HG03520 (cell line): ENCODE measurements at regions not wholly inside any gene's neighbourhood (a gene's known extent, or its start where the extent isn't known, plus 50 kb on each side); places are given as distances from the start of the nearest gene placed in this dataset.
"Not testable (repeated sequence)": the region's sequence is repeated elsewhere in the genome, so short reads cannot be mapped to it uniquely, and the experiment has no call there.

Experiments
- ATAC-seq: cut with Tn5 transposase; IDR thresholded peaks from one replicate; pipeline ENCODE4 v1.9.1; 2021; ENCODE audit warnings: mild to moderate bottlenecking, moderate library complexity; ENCODE audit not compliant: unreplicated experiment

DNA sequence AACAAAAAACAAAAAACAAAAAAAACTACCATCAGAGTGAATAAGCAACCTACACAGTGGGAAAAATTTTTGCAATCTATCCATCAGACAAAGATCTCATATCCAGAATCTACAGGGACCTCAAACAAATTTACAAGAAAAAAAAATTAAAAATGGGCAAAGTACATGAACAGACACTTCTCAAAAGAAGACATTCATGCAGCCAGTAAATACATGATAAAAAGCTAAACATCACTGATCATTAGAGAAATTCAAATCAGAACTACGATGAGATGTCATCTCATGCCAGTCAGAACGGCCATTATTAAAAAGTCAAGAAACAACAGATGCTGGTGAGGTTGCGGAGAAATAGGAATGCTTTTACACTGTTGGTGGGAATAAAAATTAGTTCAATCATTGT is 466.5 kb upstream of the ATXN7L3B start:
- ATAC-seq, result no peak

DNA sequence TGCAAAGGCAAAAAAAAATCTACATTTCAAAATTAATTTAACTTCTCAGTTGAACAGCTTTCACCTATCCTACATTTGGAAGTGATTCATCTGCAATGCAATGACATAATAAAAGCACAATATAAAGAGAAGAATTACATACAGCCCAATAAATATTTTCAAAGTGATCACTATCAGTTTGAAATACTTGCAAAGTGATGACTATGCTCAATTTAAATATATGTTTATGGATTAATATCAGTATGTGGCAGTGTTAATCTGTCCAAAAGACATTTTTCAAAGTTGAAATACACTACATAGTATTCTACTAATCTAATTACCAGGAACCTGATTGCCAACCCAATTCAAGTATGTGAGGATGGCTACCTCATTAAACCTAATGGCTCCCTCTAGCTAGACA is 460.7 kb upstream of the ATXN7L3B start:
- ATAC-seq, result no peak

DNA sequence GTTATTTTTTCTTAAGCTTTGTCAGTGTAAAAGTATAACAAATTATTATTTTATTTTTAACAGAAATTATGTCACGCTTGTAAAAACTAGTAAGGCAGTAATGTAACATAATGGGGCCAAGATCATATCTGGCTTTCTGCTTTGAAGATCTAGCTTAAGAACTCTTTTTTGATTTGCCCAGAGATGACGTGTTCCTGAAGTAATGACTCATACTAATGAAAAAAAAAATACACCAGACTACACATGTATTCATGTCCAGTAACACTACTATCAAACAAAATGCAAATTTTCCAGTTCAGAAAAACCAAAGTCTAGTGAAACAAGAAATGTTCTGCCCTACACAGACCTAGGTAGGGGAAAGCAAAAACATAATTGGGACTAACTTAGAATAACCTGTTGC is 432.2 kb upstream of the ATXN7L3B start:
- ATAC-seq, result no peak

DNA sequence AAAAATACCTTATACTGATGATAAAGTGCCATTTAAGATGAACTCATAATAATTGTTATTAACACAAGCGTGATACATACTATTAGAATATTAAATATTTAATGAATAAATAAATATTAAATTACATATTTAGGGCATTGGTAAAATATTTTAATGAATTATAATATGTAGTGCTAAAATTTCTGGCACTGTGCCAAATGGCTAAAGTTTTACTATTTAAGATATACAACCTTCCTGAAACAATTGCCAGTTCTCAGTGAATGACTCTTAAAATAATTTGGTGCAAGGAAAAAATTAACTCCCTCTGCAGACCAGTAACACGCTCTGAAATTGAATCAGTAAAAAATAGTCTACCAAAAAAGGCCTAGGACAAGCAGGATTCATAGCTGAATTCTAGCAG is 428.9 kb upstream of the ATXN7L3B start:
- no peak for ATAC-seq

DNA sequence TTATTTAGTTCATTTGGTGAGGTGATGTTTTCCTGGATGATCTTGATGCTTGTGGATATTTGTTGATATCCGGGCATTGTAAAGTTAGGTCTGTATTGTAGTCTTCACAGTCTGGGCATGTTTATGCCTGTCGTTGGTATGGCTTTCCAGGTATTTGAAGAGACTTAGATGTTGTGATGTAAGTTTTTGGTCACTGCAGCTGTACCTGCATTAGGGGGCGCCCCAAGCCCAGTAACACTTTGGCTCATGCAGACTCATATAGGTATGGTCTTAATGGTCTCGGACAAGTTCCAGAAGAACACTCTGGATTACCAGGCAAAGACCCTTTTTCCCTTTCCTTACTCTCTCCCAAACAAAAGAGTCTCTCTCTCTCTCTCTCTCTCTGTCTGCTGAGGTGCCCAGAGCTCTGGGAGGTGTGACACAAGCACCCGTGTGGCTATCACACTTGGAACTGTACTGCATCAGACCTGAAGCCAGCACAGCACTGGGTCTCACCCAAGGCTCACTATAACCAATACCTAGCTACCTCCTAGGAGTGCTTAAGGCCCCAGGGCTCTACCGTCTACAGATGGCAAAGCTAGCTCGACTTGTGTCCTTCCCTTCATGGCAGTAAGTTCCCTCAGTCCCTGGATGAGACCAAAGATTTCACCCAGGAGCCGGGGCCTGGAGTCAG is 425.8 kb upstream of the ATXN7L3B start:
- no peak for ATAC-seq

DNA sequence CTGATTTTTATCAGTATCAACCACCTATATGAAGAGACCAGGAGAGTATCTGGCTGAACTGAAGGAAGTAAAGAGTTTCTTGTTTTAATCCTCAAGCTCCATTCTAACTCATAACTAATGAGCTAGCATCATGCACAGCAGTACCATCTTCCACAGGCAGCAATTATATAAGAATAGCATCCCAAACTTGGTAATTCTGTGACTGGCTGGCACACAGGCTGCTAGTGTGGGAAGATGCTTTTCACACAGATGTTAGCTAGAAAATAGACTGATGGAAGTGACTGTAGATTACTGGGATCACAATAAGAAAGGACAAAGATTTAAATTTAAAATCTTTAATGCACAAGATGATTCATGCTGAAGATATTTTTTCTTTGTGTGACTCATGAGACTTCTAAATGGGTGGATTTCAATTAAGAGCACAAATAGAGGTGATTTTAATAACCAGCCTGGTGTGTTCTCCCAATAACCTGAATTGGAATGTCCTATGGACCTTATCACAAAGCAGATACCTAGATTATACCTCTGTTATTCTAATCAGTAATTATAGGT is 417.7 kb upstream of the ATXN7L3B start:
- no peak for ATAC-seq

DNA sequence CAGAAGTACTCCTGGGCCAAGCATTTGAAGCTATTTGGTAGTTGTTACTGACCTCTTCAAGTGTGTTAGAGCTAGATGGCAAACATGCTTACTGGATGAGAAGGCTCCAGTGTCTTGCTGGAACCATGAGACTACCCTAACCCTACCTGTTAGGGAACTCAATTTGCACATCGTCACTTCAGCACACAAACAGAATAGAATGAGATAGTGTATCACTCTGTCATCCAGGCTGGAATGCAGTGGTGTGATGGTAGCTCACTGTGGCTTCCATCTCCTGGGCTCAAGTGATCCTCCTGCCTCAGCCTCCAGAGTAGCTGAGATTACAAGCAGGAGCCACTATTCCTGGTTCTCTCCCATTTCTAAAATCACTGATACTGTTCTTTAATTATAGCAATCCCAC is 417.0 kb upstream of the ATXN7L3B start:
- no peak for ATAC-seq

DNA sequence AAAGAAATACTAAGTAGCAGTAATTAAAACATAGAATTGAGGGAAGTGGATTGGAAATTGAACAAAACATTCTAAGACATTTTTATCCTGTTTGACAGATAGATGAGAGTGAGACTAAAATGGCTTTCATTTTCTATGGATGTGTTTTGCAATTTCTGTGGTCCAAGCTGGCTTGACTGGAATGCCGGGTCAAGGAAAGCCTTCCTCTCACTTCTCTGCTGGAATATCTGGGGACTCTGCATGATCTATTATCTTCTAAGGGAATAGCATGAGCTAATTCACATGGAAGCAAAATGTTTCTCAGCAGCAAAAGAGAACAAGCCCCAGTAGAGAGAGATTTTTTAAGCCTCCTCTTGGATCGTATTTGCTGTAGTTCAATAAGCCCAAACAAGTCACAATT is 407.9 kb upstream of the ATXN7L3B start:
- no peak for ATAC-seq

DNA sequence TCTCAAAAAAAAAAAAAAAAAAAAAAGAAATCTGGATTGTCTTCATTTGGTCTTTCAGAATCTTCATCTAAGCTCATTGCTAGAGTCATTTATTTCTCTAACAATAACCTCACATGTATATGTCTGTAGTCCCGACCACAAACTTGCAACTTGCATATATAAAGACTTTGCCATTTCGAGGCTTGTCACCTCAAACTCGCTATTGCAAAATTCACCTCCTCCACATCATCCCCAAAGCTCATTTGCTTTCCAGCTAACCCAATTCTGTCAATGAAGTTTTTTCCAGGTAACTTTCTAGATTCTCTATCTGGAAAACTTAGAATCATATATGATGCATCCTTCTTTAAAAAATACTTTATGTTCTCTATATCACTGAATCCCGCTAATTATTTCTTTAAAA is 393.2 kb upstream of the ATXN7L3B start:
- ATAC-seq, result no peak

DNA sequence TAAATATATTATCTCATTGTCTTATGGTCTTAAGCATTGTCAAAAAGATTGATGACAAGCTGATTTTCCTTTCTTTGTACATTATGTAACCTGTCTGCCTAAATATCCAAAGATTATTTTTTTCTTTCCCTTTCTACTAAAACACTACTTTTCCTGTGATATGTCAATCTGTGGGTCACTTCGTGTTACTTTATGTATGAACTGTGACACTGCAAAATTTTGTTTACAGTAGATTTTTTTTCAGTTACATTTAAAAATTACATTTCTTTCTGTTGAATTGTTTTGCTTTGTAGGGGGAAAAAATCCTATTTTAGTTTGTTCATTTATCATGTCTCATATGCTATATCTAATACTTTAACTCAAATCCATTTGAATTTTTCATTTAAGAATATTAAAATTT is 392.3 kb upstream of the ATXN7L3B start:
- no peak for ATAC-seq

DNA sequence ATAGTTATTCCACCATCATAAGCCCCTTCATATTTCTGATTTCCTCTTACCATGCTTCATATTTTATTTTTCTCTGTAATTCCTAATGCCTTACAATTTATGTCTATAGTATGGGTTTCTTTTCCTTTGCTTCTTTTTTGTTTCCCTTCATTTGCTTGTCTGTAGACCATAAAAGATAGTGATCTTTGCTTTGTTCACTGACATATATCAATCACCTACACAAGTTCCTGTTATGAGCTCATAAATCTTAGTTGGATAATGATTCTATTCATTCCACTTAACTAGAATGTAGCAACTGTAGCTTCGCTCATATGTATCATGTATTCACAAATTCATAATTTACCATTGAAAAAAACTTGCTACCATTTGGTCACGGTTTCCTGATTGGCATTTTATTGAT is 388.8 kb upstream of the ATXN7L3B start:
- no peak for ATAC-seq

DNA sequence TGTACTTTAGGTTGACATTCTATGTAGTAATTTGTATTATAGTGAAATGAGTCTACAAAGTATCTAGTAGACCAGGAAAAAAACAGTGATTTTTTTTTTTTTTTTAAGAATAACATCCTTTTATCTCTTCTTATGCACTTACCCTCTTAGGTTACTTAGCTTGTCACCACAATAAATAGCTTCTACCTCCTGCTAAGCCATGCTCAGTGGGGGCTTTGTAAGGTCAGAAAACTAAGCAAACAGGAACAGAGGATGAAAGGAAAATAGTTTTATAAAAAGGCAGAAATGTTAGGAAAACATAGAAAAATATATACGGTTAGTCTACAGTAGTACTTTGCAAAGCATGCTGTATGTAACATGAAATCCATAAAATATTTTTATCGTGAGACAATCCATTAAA is 385.3 kb upstream of the ATXN7L3B start:
- ATAC-seq, result no peak

DNA sequence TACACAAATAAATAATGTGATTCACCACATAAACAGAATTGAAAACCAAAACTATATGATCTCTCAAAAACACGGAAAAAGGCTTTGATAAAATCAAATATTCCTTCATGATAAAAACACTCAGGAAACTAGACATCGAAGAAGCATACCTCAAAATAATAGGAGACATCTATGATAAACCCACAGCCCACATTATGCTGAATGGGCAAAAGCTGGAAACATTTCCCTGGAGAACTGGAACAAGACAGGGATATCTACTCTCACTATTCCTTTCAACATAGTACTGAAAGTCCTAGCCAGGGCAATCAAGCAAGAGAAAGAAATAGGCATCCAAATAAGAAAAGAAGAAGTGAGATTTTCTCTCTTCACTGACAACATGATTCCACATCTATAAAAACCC is 371.5 kb upstream of the ATXN7L3B start:
- no peak for ATAC-seq

DNA sequence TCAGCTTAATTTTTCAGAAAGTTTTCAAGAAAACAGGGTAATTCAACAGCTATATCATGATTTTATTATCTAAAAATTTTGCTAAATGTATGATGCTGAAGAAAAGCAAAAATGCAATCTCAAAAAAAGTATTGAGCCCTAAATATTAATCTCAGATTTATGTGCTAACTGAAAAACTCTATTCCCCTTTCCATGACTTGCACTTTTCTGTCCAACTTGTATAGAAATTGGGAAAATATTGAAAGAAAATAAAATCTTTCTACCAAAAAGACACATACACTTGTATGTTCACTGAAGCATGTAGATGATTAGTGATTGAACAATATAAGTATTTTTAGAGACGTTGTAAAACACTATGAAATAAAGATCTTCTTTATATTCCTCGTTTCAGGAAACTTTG is 368.0 kb upstream of the ATXN7L3B start:
- ATAC-seq, result no peak

DNA sequence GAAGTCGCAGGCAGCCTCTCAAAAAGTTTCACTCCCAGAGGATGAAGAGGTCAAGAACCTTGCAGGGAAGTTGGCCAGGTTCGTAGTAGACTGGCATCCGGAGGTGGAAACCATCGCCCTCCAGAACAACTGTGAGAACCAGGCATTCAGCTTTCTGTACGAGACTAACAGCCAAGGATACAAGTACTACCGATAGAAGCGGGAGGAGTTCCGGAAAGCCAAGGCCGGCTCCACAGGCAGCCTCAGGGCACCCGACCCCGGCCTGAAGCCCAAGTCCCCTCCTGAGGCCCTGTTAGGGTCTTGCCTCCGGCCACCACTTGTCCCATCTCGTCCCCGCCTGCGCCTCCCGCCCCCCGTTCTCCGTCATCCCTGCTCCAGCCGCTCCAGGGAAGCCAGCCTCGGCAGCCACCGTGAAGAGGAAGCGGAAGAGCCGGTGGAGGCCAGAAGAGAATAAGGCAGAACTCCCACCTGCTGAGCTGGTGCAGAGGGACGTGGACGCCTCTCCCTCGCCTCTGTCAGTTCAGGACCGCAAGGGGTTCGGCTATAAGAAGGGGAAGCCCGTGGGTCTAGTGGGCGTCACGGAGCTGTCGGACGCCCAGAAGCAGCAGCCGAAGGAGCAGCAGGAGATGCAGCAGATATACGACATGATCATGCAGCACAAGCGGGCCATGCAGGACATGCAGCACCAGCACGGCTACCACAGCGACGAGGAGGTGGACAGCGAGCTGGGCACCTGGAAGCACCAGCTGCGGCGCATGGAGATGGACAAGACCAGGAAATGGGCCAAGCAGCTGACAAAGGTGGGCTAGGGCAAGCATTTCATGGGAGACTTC is 366.8 kb upstream of the ATXN7L3B start:
- no peak for ATAC-seq

DNA sequence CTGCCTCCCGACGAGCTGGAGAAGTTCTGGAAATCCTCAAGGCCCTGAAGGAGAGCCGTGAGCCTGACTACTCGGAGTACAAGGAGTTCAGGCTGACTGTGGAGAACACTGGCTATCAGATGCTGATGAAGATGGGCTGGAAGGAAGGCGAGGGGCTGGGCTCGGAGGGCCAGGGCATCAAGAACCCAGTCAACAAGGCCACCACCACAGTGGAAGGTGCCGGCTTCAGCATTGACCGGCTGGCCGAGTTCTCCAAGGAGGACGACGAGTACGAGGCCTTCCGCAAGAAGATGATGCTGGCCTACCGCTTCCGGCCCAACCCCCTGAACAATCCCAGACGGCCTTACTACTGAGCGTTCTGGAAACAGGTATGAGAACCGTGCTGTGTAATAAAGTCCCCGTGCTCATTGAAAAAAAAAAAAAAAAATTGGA is 366.1 kb upstream of the ATXN7L3B start:
- ATAC-seq, result no peak

DNA sequence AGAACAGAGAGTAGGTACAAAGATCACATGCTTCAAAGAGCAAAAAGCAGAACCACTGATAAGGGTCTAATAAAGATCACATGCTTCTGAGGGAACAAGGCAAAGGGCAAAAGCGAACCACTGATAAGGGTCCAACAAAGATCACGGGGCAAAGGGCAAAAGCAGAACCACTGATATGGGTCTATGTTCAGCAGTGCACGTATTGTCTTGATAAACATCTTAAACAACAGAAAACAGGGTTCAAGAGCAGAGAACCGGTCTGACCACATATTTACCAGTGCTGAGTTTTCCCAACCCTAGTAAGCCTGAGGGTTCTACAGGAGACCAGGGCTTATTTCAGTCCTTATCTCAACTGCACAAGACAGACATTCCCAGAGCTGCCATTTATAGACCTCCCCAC is 362.7 kb upstream of the ATXN7L3B start:
- ATAC-seq, result not testable (repeated sequence)

DNA sequence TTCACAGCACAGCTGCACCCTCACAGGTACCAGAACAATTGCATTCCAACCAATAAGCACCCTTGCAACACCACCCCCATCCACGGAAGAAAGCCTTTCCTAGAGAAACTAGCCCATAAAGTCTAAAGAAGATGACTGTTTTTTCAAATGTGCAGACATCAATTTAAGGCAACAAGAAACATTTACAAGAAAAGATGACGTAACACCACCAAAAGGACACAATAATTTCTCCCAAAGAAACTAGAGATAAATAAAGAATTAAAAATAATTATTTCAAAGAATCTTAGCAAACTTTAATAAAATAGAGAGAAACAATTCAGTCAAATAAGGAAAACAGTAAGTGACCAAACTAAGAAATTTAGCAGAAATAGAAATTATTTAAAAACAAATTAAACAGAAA is 352.3 kb upstream of the ATXN7L3B start:
- no peak for ATAC-seq

DNA sequence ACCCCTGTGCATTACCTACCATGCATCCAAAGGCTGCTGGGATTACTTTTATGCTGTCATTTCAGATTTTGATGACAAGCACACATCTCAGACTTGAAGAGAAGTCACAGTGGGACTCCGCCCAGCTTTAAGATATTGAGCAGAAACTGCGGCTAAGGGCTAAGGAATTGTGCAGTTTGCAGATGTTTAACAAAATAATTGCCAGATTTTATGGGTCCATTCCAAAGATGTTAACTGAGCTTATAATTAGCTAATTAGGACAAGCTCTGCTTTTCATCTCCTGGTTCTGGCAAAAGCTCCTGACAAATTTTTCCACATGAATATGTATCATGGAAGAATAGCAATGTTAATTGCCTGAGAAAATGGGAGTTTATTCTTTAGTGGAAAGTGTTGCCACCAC is 344.4 kb upstream of the ATXN7L3B start:
- no peak for ATAC-seq

DNA sequence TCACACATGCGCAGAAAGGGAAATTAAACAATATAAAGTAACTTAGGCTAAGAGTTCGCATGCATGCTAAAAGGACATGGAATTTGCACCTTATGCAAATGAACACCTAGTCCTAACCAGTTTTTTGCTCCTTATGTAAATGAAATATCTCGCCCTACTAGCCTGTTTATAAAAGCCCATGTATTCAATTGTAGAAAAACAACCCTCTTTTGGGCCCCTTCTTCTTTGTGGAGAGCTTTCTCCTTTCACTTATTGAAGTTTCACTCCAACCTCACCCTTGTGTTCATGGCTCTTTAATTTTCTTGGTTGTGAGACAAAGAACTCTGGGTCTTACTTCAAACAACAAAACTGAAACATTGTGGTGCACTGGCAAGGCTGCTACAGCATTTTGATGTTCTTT is 333.4 kb upstream of the ATXN7L3B start:
- ATAC-seq, result no peak

DNA sequence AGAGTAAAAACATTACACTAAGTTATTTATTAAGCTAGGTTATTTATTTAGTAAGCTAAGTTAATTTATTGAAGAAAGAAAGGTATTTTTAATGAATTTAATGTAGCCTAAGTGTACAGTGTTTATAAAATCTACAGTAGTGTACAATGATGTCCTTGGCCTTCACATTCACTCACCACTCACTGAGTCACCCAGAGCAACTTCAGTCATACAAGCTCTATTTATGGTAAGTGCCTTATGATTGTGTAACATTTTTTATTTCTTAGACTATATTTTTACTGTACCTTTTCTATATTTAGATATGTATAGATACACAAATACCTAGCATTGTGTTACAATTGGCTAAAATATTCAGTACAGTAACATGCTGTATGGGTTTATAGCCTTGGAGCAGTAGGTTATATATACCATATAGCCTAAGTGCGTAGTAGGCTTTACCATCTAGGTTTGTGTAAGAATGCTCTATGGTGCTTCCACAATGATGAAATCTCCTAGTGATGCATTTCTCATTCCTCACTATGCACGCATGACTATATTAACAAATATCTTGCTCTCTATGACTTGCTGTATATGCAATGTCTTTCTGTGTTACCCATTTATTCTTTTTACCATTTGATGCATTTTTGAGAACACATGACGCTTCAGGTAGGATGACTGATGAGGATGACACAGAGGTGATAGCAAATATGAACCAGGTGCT is 309.6 kb upstream of the ATXN7L3B start:
- ATAC-seq, result no peak

DNA sequence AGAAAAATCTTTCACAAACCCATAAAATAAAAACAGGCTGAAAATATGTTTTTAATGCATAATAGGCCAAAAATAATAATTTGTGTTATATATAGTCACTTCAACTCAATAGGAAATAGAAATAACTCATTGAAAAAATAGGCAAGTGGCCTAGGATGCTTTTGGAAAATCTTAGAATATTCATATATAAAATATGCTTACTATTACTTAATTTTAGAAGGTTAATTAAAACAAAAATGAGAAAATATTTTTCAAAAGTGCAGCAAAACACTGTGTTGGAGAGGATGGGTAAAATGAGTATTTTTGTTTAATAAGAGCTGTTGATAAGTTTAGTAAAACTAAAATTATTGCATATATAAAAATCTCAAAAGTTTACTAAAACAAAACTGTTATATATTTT is 308.0 kb upstream of the ATXN7L3B start:
- ATAC-seq, result no peak
